ENCODE measurements at regions not wholly inside any gene's neighbourhood (a gene's known extent, or its start where the extent isn't known, plus 50 kb on each side); places are given as distances from the start of the nearest gene placed in this dataset.

- no peak overlapping the region for H3K27ac ChIP-seq (ENCODE audit: insufficient read depth, low read length)
- H4K5ac ChIP-seq (ENCODE audit: low read depth, low read length): no peak overlapping the region
- H4K20me1 ChIP-seq (ENCODE audit: insufficient read depth, low read length): no peaks in the 10 kb centered on the region
- no peak overlapping the region for H2BK5ac ChIP-seq (ENCODE audit: low read depth, low read length, poor library complexity, severe bottlenecking)
- no peak overlapping the region for H3K9ac ChIP-seq (ENCODE audit: low read depth, low read length)
- H3K4me1 ChIP-seq (ENCODE audit: control insufficient read depth, insufficient read depth, low read length): no peaks in the 10 kb centered on the region
- no peak overlapping the region for H3K4ac ChIP-seq (ENCODE audit: low read depth, low read length)
- in situ Hi-C loops (cut with MboI; ENCODE audit: low sequenced_read_pairs) (no loop called here), intact Hi-C loops (cut with micrococcal nuclease) (no loop called here), dilution Hi-C loops (cut with HindIII; ENCODE audit: low sequenced_read_pairs, unreplicated experiment) (no loop called here)
- ChIA-PET POLR2A (ENCODE audit: unreplicated experiment) (no interaction called here), CTCF (no interaction called here)
- H3K23ac ChIP-seq (ENCODE audit: low read depth, low read length): no peak overlapping the region
- H2BK20ac ChIP-seq (ENCODE audit: low read depth, low read length): no peak overlapping the region
- no peaks in the 10 kb centered on the region for H3K36me3 ChIP-seq (ENCODE audit: control insufficient read depth, insufficient read depth, low read length)
- no peaks in the 10 kb centered on the region for H3K9me1 ChIP-seq (ENCODE audit: insufficient read depth, low read length)
- H2BK120ac ChIP-seq (ENCODE audit: low read depth, low read length): no peak overlapping the region
- H3K27me3 ChIP-seq (ENCODE audit: control insufficient read depth, insufficient read depth, low read length): no peaks in the 10 kb centered on the region
- H2AFZ ChIP-seq (replicated peaks; ENCODE audit: low read length, poor library complexity): no peak overlapping the region
- no peak overlapping the region for H2AK9ac ChIP-seq (replicated peaks; ENCODE audit: low read depth, low read length, poor library complexity)
- no peak for DNase-seq
- H3K79me1 ChIP-seq (ENCODE audit: low read depth in 1 of 2, low read length in 2 of 2): no peaks in the 10 kb centered on the region
- ATAC-seq (ENCODE audit: low read depth): no peak
- WGBS, 2 experiments (ENCODE audit: extremely low coverage in 2 of 2, insufficient read length in 1 of 2): no CpG with 5 or more reads among the region's 1 CpG
- H3K4me3 ChIP-seq (ENCODE audit: insufficient read depth, low read depth, low read length): no peak overlapping the region
- H4K91ac ChIP-seq (ENCODE audit: insufficient read depth, low read depth, low read length): no peak overlapping the region
- H3K14ac ChIP-seq (replicated peaks; ENCODE audit: low read depth, low read length): no peak overlapping the region
- H3K4me2 ChIP-seq (ENCODE audit: low read depth, low read length): no peak overlapping the region
- no peak overlapping the region for H2AK5ac ChIP-seq (ENCODE audit: low read depth, low read length)
- no peak overlapping the region for H3K56ac ChIP-seq (ENCODE audit: extremely low read depth, insufficient read depth, low read length)
- H3K9me3 ChIP-seq (ENCODE audit: control insufficient read depth, insufficient read depth, low read length): peaks cover 6% of the 10 kb centered on the region; the same call in 1 of the 2 replicates
- BruUV-seq (replicated peaks): no TSS peak
- no peak overlapping the region for H4K8ac ChIP-seq (ENCODE audit: low read depth in 2 of 2, low read length in 2 of 2)
- H2BK15ac ChIP-seq (ENCODE audit: low read depth, low read length): no peak overlapping the region
- TF ChIP-seq CEBPB (IDR thresholded peaks at IDR 0.05; ENCODE audit: low read depth, low read length) (no peak), RAD21 (IDR thresholded peaks at IDR 0.05; ENCODE audit: low read length) (no peak), RCOR1 (IDR thresholded peaks at IDR 0.05; ENCODE audit: insufficient replicate concordance, low read length) (no peak), USF2 (IDR thresholded peaks at IDR 0.05; ENCODE audit: low read depth, low read length) (no peak)
- no peak overlapping the region for H3K18ac ChIP-seq (ENCODE audit: low read depth, low read length)
Observed at GRCh38 chr2:78768016-78768415, 257.5 kb upstream of the REG3G start.

All from IMR-90 (cell line).